Hematopoietic multipotent progenitor cell treated with erythropoietin and hydrocortisone succinate and interleukin-3 and kit ligand, for 8 days (in vitro differentiated cells): ENCODE measurements at regions not wholly inside any gene's neighbourhood (a gene's known extent, or its start where the extent isn't known, plus 50 kb on each side); places are given as distances from the start of the nearest gene placed in this dataset.
"Not testable (repeated sequence)": the region's sequence is repeated elsewhere in the genome, so short reads cannot be mapped to it uniquely, and the experiment has no call there.

Experiments used
- DNase-seq: peaks from one replicate; pipeline ENCODE4 v3.0.0-alpha.2; 2015

DNA sequence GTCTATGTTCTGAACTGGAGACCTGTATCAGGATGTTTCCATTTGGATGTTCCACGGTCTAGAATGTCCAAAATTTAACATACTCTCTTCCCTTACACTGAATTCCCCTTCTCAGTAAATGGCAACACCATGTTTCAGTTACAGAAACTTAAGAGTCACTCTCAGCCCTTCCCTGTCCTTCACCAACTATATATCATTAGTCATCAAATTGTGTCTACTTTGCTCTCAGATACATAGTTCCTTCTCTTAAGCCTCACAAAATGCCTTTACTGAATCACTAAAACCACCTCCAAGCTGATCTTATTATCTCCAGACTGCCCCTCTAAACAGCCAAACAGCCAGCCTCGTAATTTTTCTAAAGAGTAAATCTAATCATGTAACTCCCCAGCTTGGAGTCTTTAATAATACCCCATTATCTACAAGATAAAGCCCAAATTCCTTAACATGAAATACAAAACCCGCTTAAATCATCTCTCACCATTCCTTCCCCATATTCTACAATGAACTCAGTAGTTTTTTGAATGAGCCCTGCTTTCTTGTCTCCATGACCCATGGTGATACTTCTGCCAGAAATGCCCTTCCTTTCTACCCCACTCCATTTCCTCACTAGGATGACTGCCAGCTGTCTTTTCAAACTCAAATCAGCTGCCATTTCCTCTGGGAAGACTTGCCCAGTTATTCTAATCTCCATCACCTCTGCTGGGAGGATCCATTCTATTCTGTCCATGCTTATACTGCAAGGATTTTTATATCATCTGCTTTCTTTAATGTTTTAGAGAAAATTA is 102.7 kb upstream of the ARHGAP42 start:
- DNase-seq: no peak

GRCh38 chr11:100585728-100586127 is 101.4 kb upstream of the ARHGAP42 start:
- DNase-seq: no peak

DNA sequence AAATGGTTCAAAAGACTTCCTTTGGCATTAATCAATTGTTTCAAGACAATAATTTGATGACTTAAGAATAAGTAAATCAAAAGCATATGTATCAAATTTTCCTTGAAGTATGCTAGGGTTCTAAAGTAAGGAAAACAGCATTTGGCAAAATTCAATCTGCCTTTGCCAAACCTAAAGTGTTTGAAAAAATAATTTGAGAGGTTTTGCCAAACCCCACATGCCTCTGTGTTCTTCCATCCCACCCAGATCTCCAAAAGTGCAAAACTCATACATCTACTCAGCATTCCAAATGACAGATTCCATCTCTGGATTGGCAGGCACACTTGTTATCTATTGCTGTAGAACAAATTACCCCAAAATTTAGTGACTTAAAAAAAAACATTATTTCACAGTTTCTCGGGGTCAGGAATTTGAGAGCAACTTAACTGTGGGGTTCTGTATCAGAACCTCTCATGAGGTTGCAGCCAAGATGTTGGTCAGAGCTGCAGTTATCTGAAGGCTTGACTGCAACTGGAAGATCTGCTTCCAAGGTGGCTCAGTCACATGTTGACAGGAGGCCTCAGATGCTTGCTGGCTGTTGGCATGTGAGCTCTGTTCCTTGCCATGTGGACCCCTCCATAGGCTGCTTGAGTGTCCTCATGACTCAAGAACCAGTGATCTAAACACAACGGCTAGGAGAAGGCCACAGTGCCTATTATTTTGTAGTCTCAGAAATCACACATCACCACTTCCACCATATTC is 100.6 kb upstream of the ARHGAP42 start:
- no peak for DNase-seq

DNA sequence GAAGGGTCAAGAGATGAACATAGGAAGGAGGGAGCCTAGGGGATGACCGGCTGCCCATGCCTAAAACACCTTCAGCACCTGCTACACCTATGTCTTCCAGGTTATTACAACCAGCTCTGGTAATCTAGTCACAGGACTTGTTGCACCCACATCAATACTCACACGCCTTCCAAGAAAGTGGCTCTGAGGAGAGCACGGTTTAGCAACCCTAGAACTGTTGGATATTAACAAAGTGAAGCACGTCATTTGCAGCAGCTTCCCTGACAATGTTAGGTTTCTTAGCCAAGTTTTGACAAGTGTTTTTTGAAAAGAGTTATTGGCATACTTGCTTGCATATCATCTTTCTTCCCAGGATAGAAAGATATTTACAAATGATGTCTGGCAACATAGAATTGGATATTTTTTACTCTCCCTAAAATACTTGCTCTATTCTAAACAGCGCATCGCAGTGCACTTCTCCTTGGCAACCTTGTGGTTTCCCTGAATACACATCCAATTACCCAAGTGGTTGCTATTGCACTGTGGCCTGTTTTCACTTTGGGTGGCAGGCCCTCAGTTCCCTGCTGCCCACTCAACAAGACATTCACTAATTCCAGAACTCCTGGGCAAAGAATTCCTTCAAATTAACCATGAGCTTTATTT is 94.3 kb upstream of the ARHGAP42 start:
- no peak for DNase-seq

DNA sequence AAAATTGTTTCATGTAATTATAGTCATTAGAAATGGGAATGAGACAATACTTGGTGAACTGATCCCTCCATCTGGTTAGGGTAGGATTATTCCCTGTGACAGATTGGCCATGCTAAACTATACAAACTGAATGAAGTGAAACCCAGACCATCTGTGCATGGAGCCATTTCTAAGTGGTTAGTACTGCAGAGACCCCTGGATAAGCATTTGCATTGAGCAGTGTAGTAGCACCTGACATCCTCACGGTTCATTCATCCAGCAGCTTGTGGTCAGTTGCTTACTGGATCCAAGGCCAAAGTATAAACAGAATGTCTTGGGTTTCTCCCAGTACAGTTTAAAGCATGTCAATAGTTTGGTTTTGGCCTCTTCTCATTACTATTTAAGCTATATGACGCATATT is 93.8 kb upstream of the ARHGAP42 start:
- DNase-seq: no peak

DNA sequence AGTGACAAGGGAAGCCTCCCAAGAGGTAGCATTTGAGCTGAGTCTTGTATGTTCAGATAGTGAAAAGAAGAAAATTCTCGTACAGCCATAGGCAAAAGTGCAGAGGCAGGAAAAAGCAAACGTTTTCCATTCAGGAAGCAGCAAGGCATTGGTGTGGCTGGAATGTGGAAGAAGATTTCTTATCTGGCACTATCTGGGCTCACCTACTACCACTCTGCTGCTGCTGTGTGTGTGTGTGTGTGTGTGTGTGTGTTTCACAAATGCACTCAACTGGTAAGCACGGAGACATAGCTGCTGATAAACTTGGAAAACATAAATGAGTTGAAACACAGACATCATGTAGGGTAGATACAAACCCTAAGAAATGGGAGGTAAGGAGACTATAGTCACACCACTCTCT is 92.8 kb upstream of the ARHGAP42 start:
- no peak for DNase-seq

DNA sequence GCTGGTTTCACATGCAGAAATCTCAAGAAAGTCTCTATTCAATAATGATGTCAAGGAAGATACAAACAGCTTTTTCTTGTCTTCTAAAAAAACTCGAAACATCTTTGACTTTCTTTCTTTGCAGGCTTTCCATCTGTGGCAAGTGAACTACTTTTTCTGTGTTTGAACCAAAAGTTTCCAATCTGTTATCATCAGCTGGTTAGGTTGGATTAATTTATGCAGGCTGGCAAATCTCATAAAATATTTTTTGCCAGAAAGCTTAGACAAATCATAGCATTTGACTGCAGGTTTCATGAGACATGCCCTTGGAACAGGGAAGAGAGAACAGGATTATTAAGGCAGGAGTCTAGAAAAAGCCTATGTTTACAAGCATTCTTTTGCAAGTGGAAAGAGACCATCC is 86.1 kb upstream of the ARHGAP42 start:
- no peak for DNase-seq

- no peak for DNase-seq
Measured at GRCh38 chr11:100602716-100603115, 84.4 kb upstream of the ARHGAP42 start.

DNA sequence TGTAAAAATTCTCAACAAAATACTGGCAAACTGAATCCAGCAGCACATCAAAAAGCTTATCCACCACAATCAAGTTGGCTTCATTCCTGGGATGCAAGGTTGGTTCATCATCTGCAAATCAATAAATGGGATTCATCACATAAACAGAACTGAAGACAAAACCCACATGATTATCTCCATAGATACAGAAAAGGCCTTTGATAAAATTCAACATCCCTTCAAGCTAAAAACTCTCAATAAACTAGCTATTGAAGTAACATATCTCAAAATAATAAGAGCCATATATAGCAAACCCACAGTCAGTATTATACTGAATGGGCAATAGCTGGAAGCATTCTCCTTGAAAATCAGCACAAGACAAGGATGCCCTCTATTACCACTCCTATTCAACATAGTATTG is 79.3 kb upstream of the ARHGAP42 start:
- not testable (repeated sequence) for DNase-seq

GRCh38 chr11:100612766-100613165 is 74.3 kb upstream of the ARHGAP42 start:
- no peak for DNase-seq

GRCh38 chr11:100618914-100619313 is 68.2 kb upstream of the ARHGAP42 start:
- no peak for DNase-seq

- no peak for DNase-seq
Measured at GRCh38 chr11:100619484-100619883, 67.6 kb upstream of the ARHGAP42 start.

DNA sequence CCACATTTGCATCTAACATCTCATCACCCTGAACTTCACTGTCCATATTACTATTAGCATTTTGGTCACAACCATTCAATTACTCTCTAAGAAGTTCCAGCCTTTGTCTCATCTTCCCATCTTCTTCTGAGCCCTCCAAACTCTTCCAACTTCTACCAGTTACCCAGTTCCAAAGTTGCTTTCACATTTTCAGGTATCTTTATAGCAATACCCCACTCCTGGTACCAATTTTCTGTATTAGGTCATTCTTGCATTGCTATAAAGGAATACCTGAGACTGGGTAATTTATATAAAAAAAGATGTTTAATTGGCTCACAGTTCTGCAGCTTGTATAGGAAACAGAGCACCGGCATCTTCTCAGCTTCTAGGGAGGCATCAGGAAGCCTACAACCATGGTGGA is 64.7 kb upstream of the ARHGAP42 start:
- DNase-seq: no peak

- DNase-seq: no peak
Measured at GRCh38 chr11:100624346-100624745, 62.7 kb upstream of the ARHGAP42 start.

- no peak for DNase-seq
Measured at GRCh38 chr11:100625041-100625440, 62.0 kb upstream of the ARHGAP42 start.

- DNase-seq: no peak
Measured at GRCh38 chr11:100629671-100630070, 57.4 kb upstream of the ARHGAP42 start.

DNA sequence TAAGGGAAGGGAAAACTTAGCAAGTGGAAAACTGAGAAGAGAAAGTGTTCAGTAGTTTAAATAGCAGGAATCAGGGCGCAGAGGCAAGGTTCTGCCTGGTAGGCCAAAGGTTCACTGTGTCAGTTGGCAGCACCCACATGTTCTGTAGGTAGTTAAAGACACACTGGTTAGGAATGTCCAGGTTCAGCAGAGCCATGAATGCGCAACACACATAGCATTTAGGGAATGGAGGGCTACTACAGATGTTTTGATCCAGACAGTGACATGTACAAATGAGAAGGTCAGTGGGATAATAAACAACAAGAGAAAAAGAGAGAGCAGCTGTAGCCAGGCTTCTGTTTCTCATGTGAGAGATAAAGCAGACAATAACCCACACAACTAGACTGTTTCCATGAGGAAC is 56.2 kb upstream of the ARHGAP42 start:
- no peak for DNase-seq

DNA sequence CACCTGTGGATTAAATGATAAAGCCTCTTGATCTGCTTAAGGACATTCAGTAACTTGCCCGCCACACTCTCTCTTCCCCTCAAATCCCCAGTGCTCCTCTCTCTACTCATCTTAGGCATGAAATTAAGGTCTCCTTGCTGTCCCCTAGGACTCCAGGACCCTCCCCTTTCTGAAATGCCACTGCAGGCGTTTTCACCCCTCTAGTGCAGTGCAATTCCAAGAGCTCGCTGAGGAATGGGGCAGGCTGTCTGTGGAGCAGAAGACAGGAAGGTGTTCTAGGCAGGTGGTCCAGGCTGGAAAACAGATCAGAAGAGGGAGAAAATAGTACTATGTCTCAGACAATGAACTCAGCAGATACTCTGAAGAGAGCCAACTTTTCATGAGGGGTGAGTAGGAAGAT is 55.8 kb upstream of the ARHGAP42 start:
- no peak for DNase-seq

- DNase-seq: no peak
Measured at GRCh38 chr11:100632941-100633452, 54.1 kb upstream of the ARHGAP42 start.

DNA sequence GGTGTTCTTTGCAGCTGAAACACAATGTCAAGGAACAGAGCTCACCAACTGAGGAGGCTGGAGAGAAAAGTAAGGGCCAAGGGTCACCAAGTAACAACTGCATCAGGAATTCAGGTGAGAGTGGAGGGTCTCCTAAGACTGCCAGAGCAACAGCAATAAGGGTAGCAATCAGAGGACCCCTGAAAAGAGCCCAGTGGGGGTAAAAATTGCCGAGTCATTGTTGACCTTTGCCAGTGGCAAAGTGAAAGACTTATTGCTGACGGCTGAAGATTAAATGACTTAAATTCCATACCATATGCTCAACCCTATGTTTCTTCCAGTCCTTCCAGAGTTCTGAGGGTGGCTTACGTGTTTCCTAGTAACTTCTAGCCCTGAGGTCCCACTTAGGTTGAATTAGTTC is 51.9 kb upstream of the ARHGAP42 start:
- DNase-seq: no peak

- DNase-seq: no peak
Measured at GRCh38 chr11:100636536-100636935, 50.6 kb upstream of the ARHGAP42 start.
